GM19351 (cell line): ENCODE measurements at regions not wholly inside any gene's neighbourhood (a gene's known extent, or its start where the extent isn't known, plus 50 kb on each side); places are given as distances from the start of the nearest gene placed in this dataset.
"Not testable (repeated sequence)": the region's sequence is repeated elsewhere in the genome, so short reads cannot be mapped to it uniquely, and the experiment has no call there.

Experiments used
- ATAC-seq: cut with Tn5 transposase; IDR thresholded peaks from one replicate; pipeline ENCODE4 v1.9.1; 2021; ENCODE audit warnings: mild to moderate bottlenecking, moderate library complexity; ENCODE audit not compliant: unreplicated experiment

DNA sequence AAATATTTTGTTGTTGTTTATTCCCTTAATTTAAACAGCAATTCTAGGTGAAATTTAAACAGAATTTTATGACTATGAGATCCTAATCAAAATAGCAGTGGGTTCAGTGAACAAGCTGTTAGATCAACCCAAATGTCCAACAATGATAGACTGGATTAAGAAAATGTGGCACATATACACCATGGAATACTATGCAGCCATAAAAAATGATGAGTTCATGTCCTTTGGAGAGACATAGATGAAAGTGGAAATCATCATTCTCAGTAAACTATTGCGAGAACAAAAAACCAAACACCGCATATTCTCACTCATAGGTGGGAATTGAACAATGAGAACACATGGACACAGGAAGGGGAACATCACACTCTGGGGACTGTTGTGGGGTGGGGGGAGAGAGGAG is 407.3 kb upstream of the ADAMTSL1 start:
- ATAC-seq: not testable (repeated sequence)

DNA sequence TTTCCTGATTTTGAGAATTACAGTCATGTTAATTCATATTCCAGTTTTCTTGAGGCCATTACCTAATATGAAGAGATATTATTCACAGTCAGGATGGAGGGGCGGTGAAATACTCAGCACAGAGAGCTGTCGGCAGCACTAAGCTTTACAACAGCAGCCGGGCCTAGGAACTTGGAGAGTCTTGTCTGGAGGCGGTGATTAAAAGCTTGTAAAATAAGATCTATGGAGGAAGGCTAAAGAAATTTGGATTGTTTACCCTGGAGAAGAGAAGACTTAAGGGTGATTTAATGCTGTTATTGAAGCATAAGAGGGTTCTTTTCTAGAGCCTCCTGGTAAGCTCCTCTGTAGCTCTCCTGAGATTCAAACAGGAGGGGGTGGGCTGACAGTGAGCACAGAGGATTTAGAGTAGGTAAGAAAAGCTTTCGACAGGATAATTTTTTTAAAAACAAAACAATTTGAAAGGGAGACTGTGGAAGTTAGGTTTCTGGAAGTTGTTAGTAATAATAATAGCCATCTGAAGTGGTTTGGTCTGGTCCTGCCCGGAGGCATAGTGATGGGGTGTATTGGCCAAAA is 406.3 kb upstream of the ADAMTSL1 start:
- no peak for ATAC-seq

DNA sequence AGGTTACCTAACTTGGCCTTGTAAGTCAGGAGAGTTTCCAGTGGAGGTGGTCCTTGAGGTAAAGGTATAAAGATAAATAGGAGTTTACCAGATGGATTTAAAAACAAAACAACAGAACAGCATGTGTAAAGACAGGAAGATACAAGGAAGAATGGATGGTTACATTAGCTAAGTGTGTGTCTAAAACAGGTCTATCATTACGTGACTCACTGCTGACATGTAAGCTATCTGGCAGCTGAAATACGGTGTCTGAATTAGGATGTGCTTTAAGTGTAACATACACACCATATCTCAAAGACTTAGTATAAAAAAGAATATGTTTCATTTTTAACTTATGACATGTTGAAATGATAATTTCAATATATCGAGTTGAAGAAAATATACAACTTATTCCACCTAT is 405.1 kb upstream of the ADAMTSL1 start:
- ATAC-seq: no peak

DNA sequence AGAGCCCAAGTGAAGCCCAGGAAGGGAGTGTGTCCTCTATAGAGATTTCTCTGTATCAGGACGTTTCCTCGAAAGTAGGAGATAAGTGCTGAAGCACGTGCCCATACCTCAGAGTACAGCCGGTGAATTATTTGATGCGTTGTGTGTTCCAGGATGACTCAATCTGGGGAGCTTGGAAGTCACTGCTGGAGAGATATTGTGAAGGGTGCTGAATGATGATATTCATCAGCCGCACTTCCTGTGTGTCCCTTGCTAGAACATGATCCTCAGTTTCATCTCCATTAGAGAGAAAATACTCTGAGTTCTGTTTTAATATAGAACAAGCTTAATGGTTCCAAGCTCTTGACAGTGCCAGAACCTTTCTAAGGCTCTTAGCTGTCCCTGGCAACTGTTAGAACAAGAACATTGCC is 402.3 kb upstream of the ADAMTSL1 start:
- no peak for ATAC-seq

DNA sequence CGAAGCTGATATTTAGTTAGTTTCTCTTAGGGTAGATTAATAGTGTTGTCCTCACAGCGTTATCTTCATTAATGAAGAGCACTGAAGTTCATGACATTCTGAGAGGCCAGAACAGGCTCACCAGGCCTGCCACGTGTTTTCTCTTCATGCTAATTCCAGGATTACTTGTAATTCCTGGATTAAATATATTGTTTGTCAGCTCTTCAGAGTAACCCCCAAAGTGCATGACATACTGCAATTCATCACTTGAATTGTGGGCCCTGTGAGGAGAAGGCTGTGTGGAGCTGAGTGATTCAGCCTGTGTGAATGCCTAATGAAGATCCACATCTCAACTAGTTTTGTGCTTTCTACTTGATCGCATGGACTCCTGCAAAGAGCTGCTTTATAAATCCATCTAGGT is 401.0 kb upstream of the ADAMTSL1 start:
- ATAC-seq: no peak

DNA sequence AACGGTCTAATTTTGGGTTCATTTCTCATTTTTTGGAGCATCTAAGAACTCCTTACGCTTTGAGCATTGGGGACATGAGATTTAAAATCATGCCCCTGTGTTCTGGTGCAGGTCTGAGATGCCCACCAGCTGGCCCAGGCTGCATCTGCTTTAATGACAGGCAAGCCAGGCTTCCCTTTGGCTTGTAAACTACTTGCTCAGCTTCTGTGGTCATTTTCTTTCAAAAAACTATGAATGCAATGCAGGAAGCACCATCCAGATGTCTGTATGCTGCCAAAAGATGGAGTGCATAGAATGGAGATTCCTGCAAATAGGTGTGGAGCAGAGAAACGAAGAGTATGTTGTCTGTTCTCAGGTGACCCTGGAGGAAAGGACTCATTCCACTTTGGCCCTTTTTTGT is 399.9 kb upstream of the ADAMTSL1 start:
- ATAC-seq: no peak

DNA sequence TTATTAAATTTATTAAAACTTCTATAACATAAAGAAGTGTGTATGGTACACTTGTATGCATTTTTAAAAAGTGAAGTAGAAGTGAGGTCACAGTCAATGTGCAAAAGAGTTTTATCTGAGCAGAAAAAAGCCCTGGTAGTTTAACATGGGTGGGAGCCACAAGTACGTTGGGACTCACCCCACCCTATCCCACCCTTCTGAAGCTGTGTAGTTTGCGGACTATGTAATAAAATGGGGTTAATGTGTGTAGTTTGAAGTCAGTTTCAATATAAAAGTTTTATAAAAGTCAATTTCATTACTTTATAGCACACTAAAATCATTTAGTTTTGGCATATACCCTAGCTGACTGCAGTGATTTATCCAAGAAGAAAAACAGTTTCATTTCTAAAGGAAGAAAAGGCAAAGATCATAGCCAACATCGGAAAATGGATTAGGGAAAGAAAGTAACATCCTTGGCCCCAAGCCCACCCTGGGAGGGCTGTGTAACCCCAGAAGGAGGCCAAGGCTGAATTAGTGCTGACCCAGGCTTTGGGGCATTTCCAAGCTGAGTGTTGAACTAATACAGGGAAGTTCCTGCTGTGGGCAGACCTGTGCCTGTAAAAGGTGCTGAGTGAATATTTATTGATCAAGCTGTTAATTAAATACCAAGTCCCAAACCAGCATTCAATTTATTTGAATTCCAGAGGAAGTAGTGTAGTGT is 398.6 kb upstream of the ADAMTSL1 start:
- no peak for ATAC-seq

DNA sequence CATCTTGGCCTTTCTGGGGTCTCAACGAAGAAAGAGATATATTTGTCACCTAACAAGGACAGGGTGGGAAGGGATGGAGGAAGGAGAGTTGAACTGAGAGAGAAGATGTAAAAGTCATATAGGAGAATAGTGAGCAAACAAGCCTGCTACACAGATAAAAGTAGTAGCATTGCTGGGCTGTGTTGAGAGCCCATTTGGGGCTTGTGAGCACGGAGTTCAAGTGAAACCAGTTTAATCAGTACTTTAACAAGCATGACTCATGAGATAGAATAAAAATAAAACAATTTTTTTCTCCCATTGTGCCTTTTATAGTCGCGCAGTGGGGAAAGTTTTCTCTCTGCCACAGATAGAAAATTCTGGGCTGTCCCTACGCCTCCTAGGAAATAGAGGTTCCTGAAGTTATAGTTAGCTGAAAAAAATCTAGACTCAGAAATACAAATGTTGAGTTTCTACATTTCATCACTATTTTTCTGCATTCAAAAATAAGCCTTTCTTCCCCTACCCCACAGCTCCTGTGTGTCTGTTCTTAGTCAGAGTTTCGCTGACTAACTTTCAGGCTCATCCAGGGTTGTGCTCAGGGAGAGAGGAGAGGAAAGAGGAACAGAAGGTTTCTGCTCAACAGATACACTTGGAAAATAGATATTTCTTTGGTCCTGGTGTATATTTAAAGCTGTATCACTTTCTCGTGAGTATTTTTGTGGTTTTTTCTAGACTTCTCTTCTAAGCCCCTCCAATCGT is 395.8 kb upstream of the ADAMTSL1 start:
- no peak for ATAC-seq

DNA sequence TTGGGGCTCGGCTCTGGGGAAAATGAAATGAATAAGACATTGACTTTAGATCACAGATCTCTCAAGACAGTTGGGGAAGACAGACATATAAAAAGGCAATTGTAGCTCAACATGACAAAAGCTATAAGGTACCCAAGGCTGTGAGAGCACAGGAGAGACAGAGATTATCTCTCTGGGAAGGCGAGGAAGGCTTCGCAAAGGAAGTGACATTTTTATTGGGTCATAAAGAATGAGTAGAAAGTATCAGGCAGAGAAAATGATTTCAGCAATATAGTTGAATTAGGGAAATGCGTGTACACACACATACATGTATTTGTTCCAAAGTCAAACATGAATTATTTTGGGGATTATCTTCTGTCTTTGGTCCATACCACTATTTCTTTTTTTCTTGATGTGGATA is 381.8 kb upstream of the ADAMTSL1 start:
- ATAC-seq: no peak

DNA sequence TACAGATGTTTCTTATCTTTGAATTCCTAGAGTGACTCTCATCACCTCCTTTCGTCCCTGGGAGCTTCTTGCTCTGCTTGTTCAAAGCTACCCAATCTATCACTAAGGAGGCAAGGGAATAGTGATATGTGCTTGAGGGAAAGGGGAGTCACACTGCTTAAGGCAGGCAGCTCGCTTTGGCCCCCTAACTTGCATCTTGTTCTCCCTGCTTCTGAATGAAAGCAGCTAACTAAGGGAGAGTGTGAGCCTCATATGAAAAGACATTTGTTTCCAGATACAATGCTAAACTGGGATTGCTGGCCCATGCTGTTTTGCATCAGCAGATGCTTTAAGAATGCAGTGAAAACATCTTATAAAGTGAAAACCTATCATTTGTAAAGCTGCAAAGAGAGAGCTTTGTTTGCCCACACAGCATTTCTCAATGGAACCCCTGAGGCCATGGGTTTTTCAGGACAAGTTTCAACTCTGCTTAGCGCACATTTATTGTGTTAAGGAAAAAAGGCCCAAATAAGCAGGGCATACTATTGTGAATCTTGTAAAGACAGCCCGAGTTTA is 367.9 kb upstream of the ADAMTSL1 start:
- ATAC-seq: no peak

DNA sequence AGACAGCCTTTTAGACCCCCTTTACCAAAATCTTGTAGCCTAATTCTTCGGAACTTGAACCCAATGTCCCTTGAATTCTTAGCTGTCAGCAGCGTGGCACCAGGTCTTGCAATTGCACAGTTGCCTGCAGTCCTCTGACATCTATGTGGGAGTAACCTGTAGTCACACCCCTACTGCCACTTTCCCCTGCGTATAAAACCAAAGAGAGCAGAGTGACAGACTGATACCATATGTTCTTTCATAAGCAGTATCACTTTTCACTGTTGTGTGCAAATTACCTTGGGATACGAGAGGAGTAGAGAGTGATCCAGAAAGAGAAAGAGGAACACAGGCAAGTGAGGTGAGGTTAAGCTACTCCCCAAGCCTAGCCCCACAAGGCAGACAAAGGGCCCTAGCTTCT is 364.3 kb upstream of the ADAMTSL1 start:
- no peak for ATAC-seq

DNA sequence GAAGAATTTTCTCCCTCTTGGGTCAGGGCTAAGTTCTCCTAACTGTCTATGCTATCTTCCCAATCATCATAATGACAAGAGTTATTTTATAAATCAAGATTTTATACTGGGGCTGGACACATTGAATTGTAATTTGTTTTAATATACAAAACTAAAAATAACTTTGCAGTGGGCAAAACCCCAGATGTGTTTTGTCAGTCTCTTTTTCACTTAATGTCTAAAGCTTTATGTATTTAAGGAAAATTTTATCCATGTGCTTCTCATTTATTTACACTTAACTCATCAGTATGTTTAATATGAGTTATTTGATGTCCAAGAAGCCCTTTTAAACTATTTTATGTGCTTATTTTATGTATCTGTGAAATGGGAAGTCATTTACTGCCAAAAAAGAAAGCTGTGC is 362.8 kb upstream of the ADAMTSL1 start:
- ATAC-seq: no peak

DNA sequence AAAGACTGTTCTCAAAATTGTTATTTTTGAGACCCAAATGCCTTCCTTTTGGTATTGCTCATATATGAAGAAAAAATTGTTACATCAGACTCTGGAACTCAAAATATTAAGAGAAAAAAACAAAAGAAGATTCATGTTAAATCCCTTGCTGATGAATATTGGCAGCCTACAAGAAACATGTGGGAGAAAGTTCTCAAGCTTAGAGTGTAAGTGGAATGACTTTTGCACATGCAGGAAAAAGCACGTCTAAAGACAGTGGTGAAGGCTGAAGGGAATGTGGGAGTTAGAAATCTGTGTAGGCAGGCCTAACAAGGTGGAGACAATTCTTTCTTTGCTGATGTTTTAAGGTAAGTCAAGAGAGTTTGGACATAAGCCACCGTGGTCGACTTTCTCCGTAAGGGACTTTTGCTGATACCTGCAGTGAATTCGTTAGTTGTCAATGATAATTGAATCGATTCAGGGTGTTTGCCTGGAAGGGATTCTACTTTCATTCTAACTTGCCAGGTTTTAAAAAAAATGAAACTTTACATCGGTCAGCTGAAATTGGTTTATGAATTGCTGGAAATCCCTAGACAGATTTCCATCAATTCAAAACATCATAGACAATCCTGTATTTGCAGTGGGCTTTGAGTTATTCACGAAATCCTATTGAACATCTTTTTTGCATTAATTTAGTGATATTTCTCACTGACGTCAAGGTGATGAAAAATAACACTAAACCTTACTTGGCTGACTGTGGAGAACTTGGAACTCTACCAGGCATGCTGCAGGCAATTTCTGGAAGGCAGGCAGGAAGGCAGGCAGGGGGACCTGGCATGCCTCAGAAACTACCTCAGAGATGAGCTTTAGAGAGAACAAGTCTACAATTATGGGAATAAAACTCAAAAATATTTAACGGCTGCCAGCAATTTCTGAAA is 359.1 kb upstream of the ADAMTSL1 start:
- no peak for ATAC-seq

DNA sequence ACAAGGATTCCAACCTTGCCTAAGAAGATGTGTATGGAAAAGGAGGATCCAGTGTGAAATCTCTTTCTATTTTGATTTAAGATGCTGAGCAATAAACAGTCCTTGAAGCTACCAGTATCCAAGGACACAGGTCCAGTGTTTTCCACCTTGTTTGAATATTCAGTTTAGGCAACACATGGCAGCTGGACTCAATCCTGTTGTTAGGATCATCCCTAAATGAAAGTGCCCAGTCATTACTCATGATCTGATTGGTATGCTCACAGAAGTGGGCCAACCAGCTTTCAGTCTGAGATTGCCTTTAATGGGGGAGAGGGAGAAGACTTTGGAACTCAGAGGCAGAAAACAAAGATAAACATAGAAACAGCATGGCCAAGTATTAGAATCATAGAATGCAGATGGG is 355.7 kb upstream of the ADAMTSL1 start:
- ATAC-seq: no peak

DNA sequence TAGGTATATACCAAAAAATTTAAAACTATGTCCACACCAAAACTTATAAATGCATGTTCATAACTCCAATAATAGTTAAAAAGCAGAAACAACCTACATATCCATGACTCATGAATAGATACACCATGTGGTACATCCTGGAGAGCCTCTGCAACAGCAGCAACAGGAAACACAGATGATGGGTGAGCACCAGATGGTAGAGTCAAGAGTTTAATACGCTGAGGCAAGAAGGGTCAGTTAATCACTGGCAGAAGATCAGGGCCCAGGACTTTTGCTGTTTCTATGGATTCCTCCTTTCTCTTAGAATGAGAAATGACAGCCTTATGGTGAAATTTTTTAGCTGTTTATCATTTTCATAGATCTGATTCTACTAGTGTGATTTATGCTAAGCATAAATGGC is 351.8 kb upstream of the ADAMTSL1 start:
- ATAC-seq: no peak

DNA sequence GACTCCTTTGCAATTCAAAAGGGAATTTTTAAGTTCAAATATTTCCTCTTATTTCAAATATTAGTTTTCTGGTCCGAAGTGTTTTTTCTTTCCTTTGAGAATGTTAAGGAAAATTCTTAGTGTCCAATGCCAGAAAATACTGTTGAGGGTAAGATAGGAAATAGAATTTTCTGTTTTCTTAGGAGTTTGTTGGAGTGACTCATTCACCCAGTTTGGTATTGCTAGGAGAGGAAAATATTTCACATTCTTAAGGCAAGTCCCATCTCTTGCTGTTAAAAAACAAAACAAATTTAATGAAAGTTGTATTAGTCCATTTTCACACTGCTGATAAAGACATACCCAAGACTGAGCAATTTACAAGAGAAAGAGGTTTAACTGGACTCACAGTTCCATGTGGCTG is 349.2 kb upstream of the ADAMTSL1 start:
- no peak for ATAC-seq

DNA sequence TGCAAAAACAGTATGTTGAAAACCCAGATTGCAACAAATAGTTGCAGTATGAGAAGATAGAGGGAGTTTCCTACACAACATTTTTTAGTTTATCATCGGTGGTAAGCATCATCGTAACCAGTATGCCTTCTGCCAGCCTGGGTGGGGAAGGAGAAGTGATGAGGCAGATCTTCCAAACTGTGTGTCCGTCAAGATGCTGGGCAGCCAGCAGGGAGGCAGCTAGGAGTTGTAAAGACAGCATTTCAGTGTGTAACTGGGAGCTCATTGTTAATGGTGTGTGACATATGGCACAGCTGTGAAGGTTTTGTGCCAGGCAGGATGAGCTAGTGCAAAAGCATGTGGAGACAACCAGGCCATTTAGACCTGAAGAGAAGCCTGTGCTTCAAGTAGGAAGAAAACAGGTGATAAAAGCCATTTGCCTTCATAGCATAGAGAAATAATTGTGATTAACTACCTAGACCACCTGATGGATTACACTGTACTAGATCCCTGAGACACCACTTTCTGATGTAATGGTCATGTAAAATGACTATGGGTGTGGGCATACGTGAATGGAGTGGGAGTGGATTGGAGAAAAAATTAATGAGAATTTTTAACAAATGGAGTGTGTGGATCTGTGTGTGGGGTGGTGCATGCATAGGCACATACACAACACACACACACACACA is 347.0 kb upstream of the ADAMTSL1 start:
- no peak for ATAC-seq

DNA sequence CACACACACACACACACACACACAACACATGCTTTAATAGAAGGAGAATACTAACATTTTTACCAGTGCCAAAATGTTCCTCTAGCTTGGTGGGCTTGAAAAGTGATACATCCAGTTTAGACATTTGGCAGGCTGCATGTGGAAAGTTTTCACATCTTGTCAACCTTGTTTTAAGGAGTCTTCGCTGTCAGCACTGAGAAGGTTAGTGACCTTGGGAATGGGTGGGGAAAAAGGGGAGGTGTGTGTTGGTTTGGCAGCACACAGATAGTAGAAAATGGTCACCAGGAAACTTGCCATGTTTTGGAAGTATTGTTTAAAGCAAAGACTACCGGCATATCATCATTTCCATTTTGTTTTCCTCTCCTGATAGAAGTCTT is 346.5 kb upstream of the ADAMTSL1 start:
- no peak for ATAC-seq

DNA sequence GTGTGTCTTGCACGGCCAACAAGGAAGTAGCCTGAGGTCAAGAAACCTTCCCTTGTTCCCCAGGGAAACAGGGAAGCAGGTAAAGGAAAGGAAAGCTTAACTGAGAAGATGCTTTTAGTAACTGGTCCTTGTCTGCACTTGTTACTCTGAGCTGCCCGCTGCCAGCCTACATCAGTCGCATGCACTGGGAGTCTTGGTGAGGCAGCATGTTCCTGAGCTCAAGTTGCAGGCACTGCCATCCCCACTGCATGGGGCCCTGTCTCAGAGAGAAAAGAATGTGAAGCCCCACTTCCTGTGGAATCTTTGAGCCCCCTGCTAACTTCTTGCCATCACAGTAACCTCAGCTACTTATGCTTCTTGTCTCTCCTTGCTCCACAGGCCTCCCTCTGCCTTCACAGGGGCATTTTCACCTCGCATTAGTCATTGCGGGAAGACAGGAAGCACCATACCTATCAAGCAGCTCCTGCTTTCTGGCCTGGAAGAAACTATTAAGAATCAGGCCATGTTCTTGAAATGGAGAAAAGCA is 344.1 kb upstream of the ADAMTSL1 start:
- no peak for ATAC-seq

DNA sequence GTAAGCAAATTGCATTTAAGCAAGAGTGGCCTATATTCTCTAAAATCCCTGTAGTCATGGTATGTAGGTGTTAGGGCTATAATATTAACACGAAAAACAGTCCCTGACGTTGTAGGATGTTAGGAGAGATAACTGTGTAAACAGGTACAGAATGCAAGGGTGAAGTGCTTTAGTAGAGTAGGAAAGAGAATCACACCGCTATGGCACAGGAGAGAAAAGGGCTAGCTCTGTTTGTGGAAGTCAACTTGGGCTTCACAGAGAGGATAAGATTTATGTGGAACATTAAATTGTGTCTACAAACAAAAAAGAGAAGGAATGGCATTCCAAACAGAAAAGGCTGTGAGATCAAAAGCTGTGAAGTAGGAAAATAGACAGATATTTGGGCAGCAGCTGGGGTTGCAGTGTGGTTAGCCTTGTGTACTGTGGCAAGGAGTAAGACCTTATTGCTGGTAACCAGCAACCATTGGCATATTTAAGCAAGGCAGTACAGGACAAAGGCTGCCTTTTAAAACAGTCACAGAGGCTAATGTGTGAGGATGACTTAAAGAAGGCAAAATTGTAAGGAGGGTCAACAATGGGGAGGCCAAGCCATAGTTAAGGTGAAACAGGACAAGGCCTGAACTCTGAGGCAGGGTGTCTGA is 337.5 kb upstream of the ADAMTSL1 start:
- no peak for ATAC-seq
